ENCODE measurements at regions not wholly inside any gene's neighbourhood (a gene's known extent, or its start where the extent isn't known, plus 50 kb on each side); places are given as distances from the start of the nearest gene placed in this dataset.

DNA sequence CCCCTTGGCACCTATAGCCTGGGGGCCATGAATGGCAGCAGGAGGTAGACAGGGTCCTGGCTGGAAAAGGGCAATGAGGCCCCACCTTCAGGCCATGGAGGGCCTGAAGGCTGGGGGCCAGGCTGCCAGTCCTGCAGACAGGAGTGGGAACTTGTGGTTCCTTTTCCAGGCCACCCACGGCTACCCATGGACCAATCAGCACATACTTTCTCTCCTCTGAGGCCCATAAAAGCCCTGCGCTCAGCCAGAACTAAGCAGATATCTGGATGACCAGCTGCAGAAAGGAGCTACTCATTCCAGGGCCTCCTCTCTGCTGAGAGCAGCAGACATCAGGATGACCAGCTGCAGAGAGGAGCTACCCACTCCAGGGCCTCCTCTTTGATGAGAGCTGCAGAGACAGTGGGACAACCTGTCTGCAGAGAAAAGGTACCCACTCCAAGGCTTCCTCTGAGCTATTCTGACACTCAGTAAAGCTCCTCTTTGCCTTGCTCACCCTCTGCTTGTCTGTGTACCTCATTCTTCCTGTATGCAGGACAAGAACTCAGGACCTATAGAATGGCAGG, 67.2 kb downstream of the NAA11 start:
- TF ChIP-seq POLR2A (IDR thresholded peaks at IDR 0.05) = no peak
- TF ChIP-seq, protein P1, sequence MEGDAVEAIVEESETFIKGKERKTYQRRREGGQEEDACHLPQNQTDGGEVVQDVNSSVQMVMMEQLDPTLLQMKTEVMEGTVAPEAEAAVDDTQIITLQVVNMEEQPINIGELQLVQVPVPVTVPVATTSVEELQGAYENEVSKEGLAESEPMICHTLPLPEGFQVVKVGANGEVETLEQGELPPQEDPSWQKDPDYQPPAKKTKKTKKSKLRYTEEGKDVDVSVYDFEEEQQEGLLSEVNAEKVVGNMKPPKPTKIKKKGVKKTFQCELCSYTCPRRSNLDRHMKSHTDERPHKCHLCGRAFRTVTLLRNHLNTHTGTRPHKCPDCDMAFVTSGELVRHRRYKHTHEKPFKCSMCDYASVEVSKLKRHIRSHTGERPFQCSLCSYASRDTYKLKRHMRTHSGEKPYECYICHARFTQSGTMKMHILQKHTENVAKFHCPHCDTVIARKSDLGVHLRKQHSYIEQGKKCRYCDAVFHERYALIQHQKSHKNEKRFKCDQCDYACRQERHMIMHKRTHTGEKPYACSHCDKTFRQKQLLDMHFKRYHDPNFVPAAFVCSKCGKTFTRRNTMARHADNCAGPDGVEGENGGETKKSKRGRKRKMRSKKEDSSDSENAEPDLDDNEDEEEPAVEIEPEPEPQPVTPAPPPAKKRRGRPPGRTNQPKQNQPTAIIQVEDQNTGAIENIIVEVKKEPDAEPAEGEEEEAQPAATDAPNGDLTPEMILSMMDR (IDR thresholded peaks at IDR 0.05) = no peak

Data from esophagus squamous epithelium (tissue), 4 donors.